RWPE1 (cell line): ENCODE measurements at regions not wholly inside any gene's neighbourhood (a gene's known extent, or its start where the extent isn't known, plus 50 kb on each side); places are given as distances from the start of the nearest gene placed in this dataset.

Source experiments
- CTCF ChIA-PET: fragments of 350-600 bp; sonication (Branson Sonifier 250); formaldehyde crosslinking; extraction: SDS; loops from one replicate; lab custom pipeline; 2021; lab: Yijun Ruan, JAX
- POLR2A ChIA-PET: fragments of 400-600 bp; formaldehyde crosslinking; extraction: SDS; loops from one replicate; lab custom pipeline; 2020; ENCODE audit warnings: antibody characterized with exemption; ENCODE audit not compliant: low non-redundant PET; lab: Yijun Ruan, JAX
- DNase-seq: peaks from one replicate; pipeline ENCODE4 v3.0.0; 2012; ENCODE audit warnings: low spot score
- H3K27ac ChIP-seq: fragments of 450-650 bp; 2 replicates; pipeline ENCODE4 v1.5.1; 2017
- CTCF ChIP-seq: fragments of 450-650 bp; conservative IDR thresholded peaks from 2 replicates; pipeline ENCODE4 v1.5.1; 2017; ENCODE audit warnings: low read depth, mild to moderate bottlenecking

DNA sequence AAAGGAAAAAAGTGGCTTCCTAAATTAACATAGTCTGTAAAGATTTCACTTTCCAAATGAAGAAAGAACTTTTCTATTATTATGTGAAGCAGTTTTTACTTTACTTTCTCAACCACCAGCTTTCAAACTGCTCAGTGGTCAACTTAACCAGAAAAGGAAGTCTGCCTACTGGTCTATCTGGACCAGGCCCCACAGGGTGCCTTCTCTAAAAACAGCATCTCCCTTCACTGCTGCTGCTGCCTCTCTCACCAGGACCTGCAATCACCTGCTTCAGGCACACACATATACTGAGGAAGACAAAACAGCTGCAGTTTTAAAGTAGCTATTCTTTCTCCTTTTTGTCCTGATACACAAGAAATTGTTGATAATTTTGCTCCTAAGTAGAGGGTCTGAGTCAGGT is 221.3 kb upstream of the DCC start:
- CTCF ChIA-PET, result no interaction called here
- no peak for DNase-seq
- no peak for TF ChIP-seq CTCF
- POLR2A ChIA-PET, result no interaction called here
- H3K27ac ChIP-seq, result no peak overlapping the region

DNA sequence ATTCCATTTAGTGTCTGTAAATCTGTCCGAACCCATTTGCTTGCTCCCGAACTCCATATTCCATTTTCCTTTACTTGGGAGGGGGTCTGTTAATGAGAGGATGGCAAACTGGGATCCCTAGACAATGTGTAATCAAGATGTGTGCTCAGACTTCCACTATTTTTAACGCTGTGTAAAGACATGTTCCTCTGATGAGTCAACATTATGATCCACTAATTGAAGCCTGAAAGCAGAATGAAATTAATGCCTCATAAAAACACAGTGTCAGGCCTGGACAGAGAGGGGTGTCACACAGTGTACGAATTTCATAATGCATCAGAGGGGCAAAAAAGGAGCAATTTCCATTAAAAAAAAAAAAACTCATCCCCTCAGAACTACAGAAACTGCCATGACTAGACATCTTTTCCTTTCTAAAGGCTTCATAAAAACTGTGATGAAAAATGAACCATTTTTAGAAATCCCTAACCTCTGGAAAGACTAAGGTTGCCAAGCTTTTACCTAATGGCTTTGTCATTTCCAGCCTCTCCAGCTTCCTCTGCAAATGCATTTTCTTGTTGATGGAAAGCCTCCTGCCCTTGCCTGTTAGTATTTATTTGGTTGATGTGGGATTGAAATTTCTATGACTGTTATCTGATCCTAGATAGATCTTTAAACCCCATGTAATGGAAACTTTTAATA is 209.2 kb upstream of the DCC start:
- POLR2A ChIA-PET, result no interaction called here
- no peak for TF ChIP-seq CTCF
- CTCF ChIA-PET, result interaction anchor here (0.8 kb wide), 1 partner anchor 30 kb away, joined by 3 read pairs; no protein-coding TSS in a partner anchor
- H3K27ac ChIP-seq, result no peak overlapping the region
- DNase-seq, result peak; percentile 30

DNA sequence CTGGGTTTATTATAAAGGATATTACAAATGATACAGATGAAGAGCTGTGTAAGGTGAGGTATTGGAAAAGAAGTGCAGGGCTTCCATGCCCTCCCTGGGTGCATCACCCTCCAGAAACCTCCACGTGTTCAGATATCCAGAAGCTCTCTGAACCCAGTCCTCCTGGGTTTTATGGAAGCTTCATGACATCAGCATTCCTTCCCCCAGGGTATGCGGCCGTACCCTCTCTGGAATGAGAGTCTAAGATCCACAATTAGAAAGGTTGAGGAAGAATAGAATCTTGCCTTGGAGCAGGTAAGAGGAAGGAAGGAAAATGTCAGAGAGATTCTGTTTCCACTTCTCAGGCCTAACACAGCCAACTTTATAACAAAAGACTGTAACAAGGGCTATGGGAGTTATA is 208.2 kb upstream of the DCC start:
- DNase-seq, result no peak
- POLR2A ChIA-PET, result no interaction called here
- H3K27ac ChIP-seq, result peak overlapping the region; percentile 27; the same call in 1 of the 2 replicates
- CTCF ChIA-PET, result no interaction called here
- TF ChIP-seq CTCF, result no peak

DNA sequence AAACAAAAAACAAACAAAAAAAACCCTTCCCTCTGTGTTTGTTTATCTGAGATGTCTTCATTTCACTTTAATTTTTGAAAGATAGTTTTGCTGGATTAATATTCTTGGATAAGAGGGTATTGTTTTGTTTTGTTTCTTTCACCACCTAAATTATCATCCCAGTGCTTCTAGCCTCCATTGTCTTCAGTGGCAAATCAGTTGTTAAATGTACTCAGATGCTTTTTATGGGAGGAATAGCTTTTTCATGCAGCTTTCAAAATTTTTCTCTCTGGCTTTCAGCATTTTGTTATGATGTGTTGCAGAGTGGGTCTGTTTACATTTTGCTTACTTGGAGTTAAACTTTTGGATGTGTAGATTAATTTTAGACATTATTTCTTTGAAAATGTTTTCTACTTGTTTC is 203.5 kb upstream of the DCC start:
- no peak overlapping the region for H3K27ac ChIP-seq
- CTCF ChIA-PET, result no interaction called here
- TF ChIP-seq CTCF, result no peak
- POLR2A ChIA-PET, result no interaction called here
- DNase-seq, result no peak

- TF ChIP-seq CTCF, result no peak
These were observed 199.0 kb upstream of the DCC start for GRCh38 chr18:52140986-52141385.

GRCh38 chr18:52150050-52150449 is 189.9 kb upstream of the DCC start:
- H3K27ac ChIP-seq, result no peak overlapping the region
- POLR2A ChIA-PET, result no interaction called here
- CTCF ChIA-PET, result no interaction called here
- peak; percentile 33 for DNase-seq
- TF ChIP-seq CTCF, result no peak

More at GRCh38 chr18:52140986-52141385, 199.0 kb upstream of the DCC start:
- POLR2A ChIA-PET, result no interaction called here
- H3K27ac ChIP-seq, result no peak overlapping the region
- no peak for DNase-seq
- CTCF ChIA-PET, result no interaction called here
